HepG2 (cell line): ENCODE measurements at regions not wholly inside any gene's neighbourhood (a gene's known extent, or its start where the extent isn't known, plus 50 kb on each side); places are given as distances from the start of the nearest gene placed in this dataset.

Experiments used
- FOXJ3 ChIP-seq: sonication (generic); formaldehyde crosslinking; IDR thresholded peaks from 2 replicates; pipeline ENCODE4 v1.4.0; 2020; ENCODE audit warnings: missing genetic modification reagents, mild to moderate bottlenecking, borderline replicate concordance
- HNRNPUL1 ChIP-seq: fragments of 200-400 bp; formaldehyde crosslinking; IDR thresholded peaks from 2 replicates; pipeline ENCODE4 v1.6.1; 2017; ENCODE audit warnings: low read depth, mild to moderate bottlenecking, low read length, moderate library complexity
- MTF1 ChIP-seq: sonication (generic); formaldehyde crosslinking; IDR thresholded peaks from 2 replicates; pipeline ENCODE4 v1.5.0; 2020; ENCODE audit warnings: missing genetic modification reagents
- NCOA5 ChIP-seq: sonication (generic); formaldehyde crosslinking; IDR thresholded peaks from 2 replicates; pipeline ENCODE4 v1.4.0; 2020; ENCODE audit warnings: missing genetic modification reagents
- NFKB2 ChIP-seq: sonication (generic); formaldehyde crosslinking; IDR thresholded peaks from 2 replicates; pipeline ENCODE4 v1.4.0; 2020; ENCODE audit warnings: missing genetic modification reagents, borderline replicate concordance
- NR2F2 ChIP-seq: IDR thresholded peaks from 2 replicates; pipeline ENCODE4 v1.6.1; 2012; ENCODE audit warnings: low read depth, inconsistent platforms, borderline replicate concordance
- RELA ChIP-seq: sonication (generic); formaldehyde crosslinking; IDR thresholded peaks from 2 replicates; pipeline ENCODE4 v1.4.0; 2020; ENCODE audit warnings: missing genetic modification reagents
- SALL2 ChIP-seq: sonication (generic); formaldehyde crosslinking; IDR thresholded peaks from 2 replicates; pipeline ENCODE4 v1.8.1; 2023; ENCODE audit warnings: mild to moderate bottlenecking, missing genetic modification reagents, inconsistent platforms
- SRY ChIP-seq: sonication (generic); formaldehyde crosslinking; IDR thresholded peaks from 2 replicates; pipeline ENCODE4 v1.8.0; 2022; ENCODE audit warnings: mild to moderate bottlenecking, missing genetic modification reagents
- TAF15 ChIP-seq: fragments of 200-400 bp; formaldehyde crosslinking; IDR thresholded peaks from one replicate; pipeline ENCODE4 v1.6.1; 2018; ENCODE audit warnings: mild to moderate bottlenecking, low read depth, low read length; ENCODE audit not compliant: poor library complexity, severe bottlenecking
- TBP ChIP-seq: sonication (generic); formaldehyde crosslinking; IDR thresholded peaks from 2 replicates; pipeline ENCODE4 v1.5.0; 2020; ENCODE audit warnings: missing genetic modification reagents
- ZNF331 ChIP-seq: sonication (generic); formaldehyde crosslinking; IDR thresholded peaks from 2 replicates; pipeline ENCODE4 v1.4.0; 2020; ENCODE audit warnings: missing genetic modification reagents
- ZNF468 ChIP-seq: sonication (generic); formaldehyde crosslinking; IDR thresholded peaks from 2 replicates; pipeline ENCODE4 v1.8.0; 2022; ENCODE audit warnings: mild to moderate bottlenecking, moderate library complexity, missing genetic modification reagents
- ZNF484 ChIP-seq: sonication (generic); formaldehyde crosslinking; IDR thresholded peaks from 2 replicates; pipeline ENCODE4 v1.5.1; 2020; ENCODE audit warnings: mild to moderate bottlenecking, low read depth, missing genetic modification reagents, borderline replicate concordance
- ZNF605 ChIP-seq: sonication (generic); formaldehyde crosslinking; IDR thresholded peaks from 2 replicates; pipeline ENCODE4 v1.8.0; 2022; ENCODE audit warnings: mild to moderate bottlenecking, missing genetic modification reagents
- ZNF674 ChIP-seq: sonication (generic); formaldehyde crosslinking; IDR thresholded peaks from 2 replicates; pipeline ENCODE4 v1.5.0; 2020; ENCODE audit warnings: low read depth, mild to moderate bottlenecking, missing genetic modification reagents
- ZNF687 ChIP-seq: sonication (generic); formaldehyde crosslinking; IDR thresholded peaks from 2 replicates; pipeline ENCODE4 v1.5.1; 2020; ENCODE audit warnings: mild to moderate bottlenecking, missing genetic modification reagents, moderate library complexity
- TF ChIP-seq, protein P1 (sequence below): sonication (generic); formaldehyde crosslinking; IDR thresholded peaks from 2 replicates; pipeline ENCODE4 v1.5.0; 2020; ENCODE audit warnings: mild to moderate bottlenecking, missing genetic modification reagents, borderline replicate concordance
- TF ChIP-seq, protein P2 (sequence below): sonication (generic); formaldehyde crosslinking; IDR thresholded peaks from 2 replicates; pipeline ENCODE4 v1.5.1; 2020; ENCODE audit warnings: missing genetic modification reagents, mild to moderate bottlenecking, borderline replicate concordance

GRCh38 chr13:30831515-30831914 is 74.6 kb upstream of the MEDAG start (continued):
- TF ChIP-seq, protein P1, sequence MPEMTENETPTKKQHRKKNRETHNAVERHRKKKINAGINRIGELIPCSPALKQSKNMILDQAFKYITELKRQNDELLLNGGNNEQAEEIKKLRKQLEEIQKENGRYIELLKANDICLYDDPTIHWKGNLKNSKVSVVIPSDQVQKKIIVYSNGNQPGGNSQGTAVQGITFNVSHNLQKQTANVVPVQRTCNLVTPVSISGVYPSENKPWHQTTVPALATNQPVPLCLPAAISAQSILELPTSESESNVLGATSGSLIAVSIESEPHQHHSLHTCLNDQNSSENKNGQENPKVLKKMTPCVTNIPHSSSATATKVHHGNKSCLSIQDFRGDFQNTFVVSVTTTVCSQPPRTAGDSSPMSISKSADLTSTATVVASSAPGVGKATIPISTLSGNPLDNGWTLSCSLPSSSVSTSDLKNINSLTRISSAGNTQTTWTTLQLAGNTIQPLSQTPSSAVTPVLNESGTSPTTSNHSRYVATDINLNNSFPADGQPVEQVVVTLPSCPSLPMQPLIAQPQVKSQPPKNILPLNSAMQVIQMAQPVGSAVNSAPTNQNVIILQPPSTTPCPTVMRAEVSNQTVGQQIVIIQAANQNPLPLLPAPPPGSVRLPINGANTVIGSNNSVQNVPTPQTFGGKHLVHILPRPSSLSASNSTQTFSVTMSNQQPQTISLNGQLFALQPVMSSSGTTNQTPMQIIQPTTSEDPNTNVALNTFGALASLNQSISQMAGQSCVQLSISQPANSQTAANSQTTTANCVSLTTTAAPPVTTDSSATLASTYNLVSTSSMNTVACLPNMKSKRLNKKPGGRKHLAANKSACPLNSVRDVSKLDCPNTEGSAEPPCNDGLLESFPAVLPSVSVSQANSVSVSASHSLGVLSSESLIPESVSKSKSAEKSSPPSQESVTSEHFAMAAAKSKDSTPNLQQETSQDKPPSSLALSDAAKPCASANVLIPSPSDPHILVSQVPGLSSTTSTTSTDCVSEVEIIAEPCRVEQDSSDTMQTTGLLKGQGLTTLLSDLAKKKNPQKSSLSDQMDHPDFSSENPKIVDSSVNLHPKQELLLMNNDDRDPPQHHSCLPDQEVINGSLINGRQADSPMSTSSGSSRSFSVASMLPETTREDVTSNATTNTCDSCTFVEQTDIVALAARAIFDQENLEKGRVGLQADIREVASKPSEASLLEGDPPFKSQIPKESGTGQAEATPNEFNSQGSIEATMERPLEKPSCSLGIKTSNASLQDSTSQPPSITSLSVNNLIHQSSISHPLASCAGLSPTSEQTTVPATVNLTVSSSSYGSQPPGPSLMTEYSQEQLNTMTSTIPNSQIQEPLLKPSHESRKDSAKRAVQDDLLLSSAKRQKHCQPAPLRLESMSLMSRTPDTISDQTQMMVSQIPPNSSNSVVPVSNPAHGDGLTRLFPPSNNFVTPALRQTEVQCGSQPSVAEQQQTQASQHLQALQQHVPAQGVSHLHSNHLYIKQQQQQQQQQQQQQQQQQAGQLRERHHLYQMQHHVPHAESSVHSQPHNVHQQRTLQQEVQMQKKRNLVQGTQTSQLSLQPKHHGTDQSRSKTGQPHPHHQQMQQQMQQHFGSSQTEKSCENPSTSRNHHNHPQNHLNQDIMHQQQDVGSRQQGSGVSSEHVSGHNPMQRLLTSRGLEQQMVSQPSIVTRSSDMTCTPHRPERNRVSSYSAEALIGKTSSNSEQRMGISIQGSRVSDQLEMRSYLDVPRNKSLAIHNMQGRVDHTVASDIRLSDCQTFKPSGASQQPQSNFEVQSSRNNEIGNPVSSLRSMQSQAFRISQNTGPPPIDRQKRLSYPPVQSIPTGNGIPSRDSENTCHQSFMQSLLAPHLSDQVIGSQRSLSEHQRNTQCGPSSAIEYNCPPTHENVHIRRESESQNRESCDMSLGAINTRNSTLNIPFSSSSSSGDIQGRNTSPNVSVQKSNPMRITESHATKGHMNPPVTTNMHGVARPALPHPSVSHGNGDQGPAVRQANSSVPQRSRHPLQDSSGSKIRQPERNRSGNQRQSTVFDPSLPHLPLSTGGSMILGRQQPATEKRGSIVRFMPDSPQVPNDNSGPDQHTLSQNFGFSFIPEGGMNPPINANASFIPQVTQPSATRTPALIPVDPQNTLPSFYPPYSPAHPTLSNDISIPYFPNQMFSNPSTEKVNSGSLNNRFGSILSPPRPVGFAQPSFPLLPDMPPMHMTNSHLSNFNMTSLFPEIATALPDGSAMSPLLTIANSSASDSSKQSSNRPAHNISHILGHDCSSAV (CRISPR knock-in tag): no peak
- TF ChIP-seq ZNF331 (0 out of 2 replicates have a peak, but pooled peaks have one; percentile 29), ZNF484 (CRISPR knock-in tag) (no peak), NR2F2 (no peak), ZNF468 (no peak), ZNF687 (CRISPR knock-in tag) (no peak), SALL2 (CRISPR knock-in tag) (no peak), NCOA5 (no peak), RELA (no peak), HNRNPUL1 (no peak), TBP (CRISPR knock-in tag) (no peak), ZNF605 (CRISPR knock-in tag) (no peak), ZNF674 (CRISPR knock-in tag) (no peak), TAF15 (no peak), FOXJ3 (CRISPR knock-in tag) (0 out of 2 replicates have a peak, but pooled peaks have one; percentile 16), NFKB2 (no peak), MTF1 (CRISPR knock-in tag) (no peak), SRY (no peak)
- TF ChIP-seq, protein P2, sequence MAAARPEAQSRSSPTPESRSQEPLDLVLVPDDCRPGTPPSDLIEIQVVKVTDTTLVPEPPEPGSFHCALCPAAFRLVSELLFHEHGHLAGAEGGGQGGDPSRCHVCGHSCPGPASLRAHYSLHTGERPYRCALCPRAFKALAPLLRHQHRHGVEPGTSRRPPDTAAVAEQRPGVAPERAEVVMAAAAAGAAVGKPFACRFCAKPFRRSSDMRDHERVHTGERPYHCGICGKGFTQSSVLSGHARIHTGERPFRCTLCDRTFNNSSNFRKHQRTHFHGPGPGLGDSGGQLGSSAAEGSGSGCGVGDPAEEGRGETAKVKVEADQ (CRISPR knock-in tag): no peak
